Activated CD8-positive, alpha-beta T cell treated with anti-CD3 and anti-CD28 coated beads, Interleukin-2, amount 10 ng/mL, durations not matched to agents 7 days and 5 days (primary cell): ENCODE measurements at regions not wholly inside any gene's neighbourhood (a gene's known extent, or its start where the extent isn't known, plus 50 kb on each side); places are given as distances from the start of the nearest gene placed in this dataset.

ENCODE experiments used
- ATAC-seq: fragments of 150-1000 bp; cut with Tn5 transposase; one replicate; pipeline ENCODE4 v1.10.0; 2021; ENCODE audit warnings: moderate library complexity
- CTCF ChIA-PET: fragments of 350-600 bp; sonication (Branson Sonifier 250); formaldehyde crosslinking; loops from one replicate; lab custom pipeline; 2021; ENCODE audit warnings: antibody characterized with exemption; lab: Charles Lee
- POLR2A ChIA-PET: fragments of 350-600 bp; sonication (Branson Sonifier 250); formaldehyde crosslinking; loops from one replicate; lab custom pipeline; 2021; ENCODE audit warnings: antibody characterized with exemption; lab: Charles Lee
- DNase-seq: peaks from one replicate; pipeline ENCODE4 v3.0.0-alpha.2; 2020
- H3K27ac Mint-ChIP-seq: one replicate; pipeline ENCODE4 v1.8.0; 2021; ENCODE audit warnings: mild to moderate bottlenecking, mixed read lengths
- H3K27me3 Mint-ChIP-seq: one replicate; pipeline ENCODE4 v1.8.0; 2021; ENCODE audit warnings: low read depth, mixed read lengths
- H3K36me3 Mint-ChIP-seq: one replicate; pipeline ENCODE4 v1.8.0; 2021; ENCODE audit warnings: low read depth, mixed read lengths
- H3K4me1 Mint-ChIP-seq: one replicate; pipeline ENCODE4 v1.8.0; 2021; ENCODE audit warnings: low read depth, mixed read lengths
- H3K4me3 Mint-ChIP-seq: one replicate; pipeline ENCODE4 v1.8.0; 2021; ENCODE audit warnings: mild to moderate bottlenecking, mixed read lengths
- H3K9me3 Mint-ChIP-seq: one replicate; pipeline ENCODE4 v1.8.0; 2022; ENCODE audit warnings: mixed read lengths; ENCODE audit not compliant: insufficient read depth

- no peaks in the 10 kb centered on the region for H3K9me3 Mint-ChIP-seq
- POLR2A ChIA-PET: no interaction called here
- H3K36me3 Mint-ChIP-seq: no peaks in the 10 kb centered on the region
- ATAC-seq (no peak), DNase-seq (no peak)
- CTCF ChIA-PET: no interaction called here
- no peak overlapping the region for H3K27ac Mint-ChIP-seq
- no peak overlapping the region for H3K4me3 Mint-ChIP-seq
- H3K27me3 Mint-ChIP-seq: no peaks in the 10 kb centered on the region
- H3K4me1 Mint-ChIP-seq: no peaks in the 10 kb centered on the region
Observed at GRCh38 chr18:7360606-7361170, 129.8 kb downstream of the LRRC30 start.

GRCh38 chr18:7363338-7363737, 132.4 kb downstream of the LRRC30 start:
- no peaks in the 10 kb centered on the region for H3K27me3 Mint-ChIP-seq
- no peaks in the 10 kb centered on the region for H3K4me1 Mint-ChIP-seq
- no peaks in the 10 kb centered on the region for H3K36me3 Mint-ChIP-seq
- ChIA-PET POLR2A (no interaction called here), CTCF (no interaction called here)
- ATAC-seq (no peak), DNase-seq (no peak)
- no peak overlapping the region for H3K27ac Mint-ChIP-seq
- no peak overlapping the region for H3K4me3 Mint-ChIP-seq
- no peaks in the 10 kb centered on the region for H3K9me3 Mint-ChIP-seq

GRCh38 chr18:7366597-7366996, 135.7 kb downstream of the LRRC30 start:
- Mint-ChIP-seq H3K36me3 (no peaks in the 10 kb centered on the region), H3K9me3 (no peaks in the 10 kb centered on the region), H3K4me3 (no peak overlapping the region), H3K27me3 (no peaks in the 10 kb centered on the region), H3K4me1 (peaks cover 3% of the 10 kb centered on the region), H3K27ac (no peak overlapping the region)
- ATAC-seq (no peak), DNase-seq (no peak)
- ChIA-PET CTCF (no interaction called here), POLR2A (no interaction called here)

- ChIA-PET POLR2A (no interaction called here), CTCF (no interaction called here)
- no peaks in the 10 kb centered on the region for H3K27me3 Mint-ChIP-seq
Observed at GRCh38 chr18:7367336-7367735, 136.4 kb downstream of the LRRC30 start.

GRCh38 chr18:7369006-7369405, 138.1 kb downstream of the LRRC30 start:
- Mint-ChIP-seq H3K27me3 (no peaks in the 10 kb centered on the region), H3K4me3 (no peak overlapping the region), H3K4me1 (peaks cover 3% of the 10 kb centered on the region), H3K27ac (no peak overlapping the region), H3K9me3 (peaks cover 5% of the 10 kb centered on the region), H3K36me3 (no peaks in the 10 kb centered on the region)
- ATAC-seq (no peak), DNase-seq (no peak)
- POLR2A ChIA-PET: interaction anchor here (0.6 kb wide), 1 partner anchor 67 kb away, joined by 3 read pairs; no protein-coding TSS in a partner anchor
- CTCF ChIA-PET: no interaction called here

More at GRCh38 chr18:7367336-7367735, 136.4 kb downstream of the LRRC30 start:
- peaks cover 3% of the 10 kb centered on the region for H3K4me1 Mint-ChIP-seq
- ATAC-seq: no peak
- H3K4me3 Mint-ChIP-seq: no peak overlapping the region
- H3K27ac Mint-ChIP-seq: no peak overlapping the region
- H3K36me3 Mint-ChIP-seq: no peaks in the 10 kb centered on the region
- H3K9me3 Mint-ChIP-seq: no peaks in the 10 kb centered on the region
- DNase-seq: no peak

GRCh38 chr18:7370375-7370774, 139.5 kb downstream of the LRRC30 start:
- Mint-ChIP-seq H3K4me3 (no peak overlapping the region), H3K36me3 (no peaks in the 10 kb centered on the region), H3K27me3 (no peaks in the 10 kb centered on the region), H3K27ac (no peak overlapping the region), H3K4me1 (peaks cover 3% of the 10 kb centered on the region), H3K9me3 (peaks cover 8% of the 10 kb centered on the region)
- ATAC-seq (no peak), DNase-seq (no peak)
- ChIA-PET CTCF (no interaction called here), POLR2A (no interaction called here)

GRCh38 chr18:7370802-7371201, 139.9 kb downstream of the LRRC30 start:
- peaks cover 8% of the 10 kb centered on the region for H3K9me3 Mint-ChIP-seq
- POLR2A ChIA-PET: no interaction called here

GRCh38 chr18:7373441-7373840, 142.6 kb downstream of the LRRC30 start:
- Mint-ChIP-seq H3K9me3 (peaks cover 14% of the 10 kb centered on the region), H3K27me3 (no peaks in the 10 kb centered on the region), H3K27ac (no peak overlapping the region), H3K4me3 (no peak overlapping the region), H3K36me3 (no peaks in the 10 kb centered on the region), H3K4me1 (peaks cover 3% of the 10 kb centered on the region)
- ChIA-PET CTCF (no interaction called here), POLR2A (no interaction called here)
- DNase-seq (no peak), ATAC-seq (no peak)

More at GRCh38 chr18:7370802-7371201, 139.9 kb downstream of the LRRC30 start:
- Mint-ChIP-seq H3K36me3 (no peaks in the 10 kb centered on the region), H3K4me3 (no peak overlapping the region), H3K27me3 (no peaks in the 10 kb centered on the region), H3K27ac (no peak overlapping the region), H3K4me1 (peaks cover 3% of the 10 kb centered on the region)
- CTCF ChIA-PET: no interaction called here
- no peak for ATAC-seq
- no peak for DNase-seq

- peaks cover 11% of the 10 kb centered on the region for H3K9me3 Mint-ChIP-seq
- DNase-seq: no peak
- no peaks in the 10 kb centered on the region for H3K4me1 Mint-ChIP-seq
- H3K27ac Mint-ChIP-seq: no peak overlapping the region
- ATAC-seq: no peak
- ChIA-PET CTCF (no interaction called here), POLR2A (no interaction called here)
- H3K36me3 Mint-ChIP-seq: no peaks in the 10 kb centered on the region
- H3K27me3 Mint-ChIP-seq: no peaks in the 10 kb centered on the region
- H3K4me3 Mint-ChIP-seq: no peak overlapping the region
Observed at GRCh38 chr18:7381307-7381706, 150.4 kb downstream of the LRRC30 start.

GRCh38 chr18:7382328-7383001, 151.6 kb downstream of the LRRC30 start:
- no peaks in the 10 kb centered on the region for H3K27me3 Mint-ChIP-seq
- H3K4me3 Mint-ChIP-seq: no peak overlapping the region
- no peaks in the 10 kb centered on the region for H3K36me3 Mint-ChIP-seq
- POLR2A ChIA-PET: no interaction called here
- CTCF ChIA-PET: no interaction called here
- H3K27ac Mint-ChIP-seq: no peak overlapping the region
- H3K4me1 Mint-ChIP-seq: no peaks in the 10 kb centered on the region
- ATAC-seq (no peak), DNase-seq (no peak)
- peaks cover 11% of the 10 kb centered on the region for H3K9me3 Mint-ChIP-seq

GRCh38 chr18:7383002-7383980, 152.4 kb downstream of the LRRC30 start:
- POLR2A ChIA-PET: no interaction called here

GRCh38 chr18:7388741-7389140, 157.9 kb downstream of the LRRC30 start:
- Mint-ChIP-seq H3K36me3 (no peaks in the 10 kb centered on the region), H3K27ac (no peak overlapping the region), H3K4me3 (no peak overlapping the region), H3K9me3 (peaks cover 6% of the 10 kb centered on the region), H3K4me1 (no peaks in the 10 kb centered on the region), H3K27me3 (no peaks in the 10 kb centered on the region)
- ATAC-seq (no peak), DNase-seq (no peak)
- ChIA-PET POLR2A (no interaction called here), CTCF (no interaction called here)

More at GRCh38 chr18:7383002-7383980, 152.4 kb downstream of the LRRC30 start:
- DNase-seq (no peak), ATAC-seq (no peak)
- no peak overlapping the region for H3K27ac Mint-ChIP-seq
- CTCF ChIA-PET: no interaction called here
- H3K9me3 Mint-ChIP-seq: peaks cover 6% of the 10 kb centered on the region
- H3K4me3 Mint-ChIP-seq: no peak overlapping the region
- H3K4me1 Mint-ChIP-seq: no peaks in the 10 kb centered on the region
- H3K36me3 Mint-ChIP-seq: no peaks in the 10 kb centered on the region
- no peaks in the 10 kb centered on the region for H3K27me3 Mint-ChIP-seq
